AG04450 (cell line): ENCODE measurements at regions not wholly inside any gene's neighbourhood (a gene's known extent, or its start where the extent isn't known, plus 50 kb on each side); places are given as distances from the start of the nearest gene placed in this dataset.

Experiments used
- CTCF ChIA-PET: fragments of 300-600, 350-600 bp; formaldehyde crosslinking; extraction: SDS; loops from one replicate; lab custom pipeline; 2022; ENCODE audit warnings: antibody characterized with exemption, inconsistent platforms; lab: Charles Lee
- POLR2A ChIA-PET: fragments of 350-600 bp; formaldehyde crosslinking; extraction: SDS; loops from one replicate; lab custom pipeline; 2021; ENCODE audit warnings: antibody characterized with exemption, inconsistent platforms; lab: Yijun Ruan, JAX
- DNase-seq: peaks from one replicate; pipeline ENCODE4 v3.0.0-alpha.2; 2011; ENCODE audit warnings: low read depth, low spot score
- H3K27ac ChIP-seq: one replicate; pipeline ENCODE4 v1.5.1; 2012; ENCODE audit warnings: low read depth, low read length, control low read depth
- H3K27me3 ChIP-seq: one replicate; pipeline ENCODE4 v1.6.0; 2012; ENCODE audit warnings: low read length; ENCODE audit not compliant: control insufficient read depth, insufficient read depth
- H3K4me3 ChIP-seq: 2 replicates; pipeline ENCODE4 v1.5.1; 2011; ENCODE audit warnings: mild to moderate bottlenecking, low read depth, low read length, control low read depth
- H3K9me3 ChIP-seq: 2 replicates; pipeline ENCODE4 v1.5.1; 2012; ENCODE audit warnings: low read length; ENCODE audit not compliant: control insufficient read depth, insufficient read depth
- TF ChIP-seq, protein P1 (sequence below): IDR thresholded peaks from 2 replicates; pipeline ENCODE4 v1.5.1; 2011; ENCODE audit warnings: low read depth, low read length, control low read depth, inconsistent platforms

DNA sequence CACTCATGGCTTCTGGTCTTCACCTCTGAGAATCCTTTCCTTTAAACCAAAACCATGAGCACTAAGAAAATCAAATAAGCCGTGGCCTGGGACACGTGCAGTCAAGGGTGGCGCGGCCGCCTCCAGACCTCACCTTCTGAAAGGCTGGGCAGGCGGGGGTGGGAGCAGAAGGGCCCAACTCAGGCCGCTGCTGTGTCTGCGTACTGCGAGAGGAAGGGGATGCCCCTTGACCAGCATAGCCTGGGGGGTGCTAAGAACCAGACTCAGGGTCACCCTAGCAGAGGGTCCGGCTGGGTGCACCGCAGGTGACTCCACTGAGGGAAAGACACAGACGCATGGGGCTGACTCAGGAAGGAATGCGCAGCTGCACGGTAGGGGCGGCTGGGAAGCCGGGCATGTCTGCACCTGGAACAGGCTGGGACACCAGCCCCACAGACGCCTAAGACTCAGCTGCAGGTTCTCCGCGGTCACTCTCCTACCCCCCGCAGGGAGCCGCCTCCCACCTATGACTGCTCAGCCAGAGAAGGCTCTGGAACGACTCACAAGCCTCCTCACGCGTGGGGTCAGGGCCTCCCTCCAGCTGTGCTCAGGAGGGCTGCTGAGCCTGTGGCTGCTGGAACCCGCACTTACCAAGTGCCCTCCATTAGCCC, 432.4 kb upstream of the MYT1L start:
- no peak overlapping the region for H3K27ac ChIP-seq
- no peaks in the 10 kb centered on the region for H3K27me3 ChIP-seq
- no peak overlapping the region for H3K4me3 ChIP-seq
- H3K9me3 ChIP-seq: peaks cover 89% of the 10 kb centered on the region
- no peak for DNase-seq
- POLR2A ChIA-PET: no interaction called here
- TF ChIP-seq, protein P1, sequence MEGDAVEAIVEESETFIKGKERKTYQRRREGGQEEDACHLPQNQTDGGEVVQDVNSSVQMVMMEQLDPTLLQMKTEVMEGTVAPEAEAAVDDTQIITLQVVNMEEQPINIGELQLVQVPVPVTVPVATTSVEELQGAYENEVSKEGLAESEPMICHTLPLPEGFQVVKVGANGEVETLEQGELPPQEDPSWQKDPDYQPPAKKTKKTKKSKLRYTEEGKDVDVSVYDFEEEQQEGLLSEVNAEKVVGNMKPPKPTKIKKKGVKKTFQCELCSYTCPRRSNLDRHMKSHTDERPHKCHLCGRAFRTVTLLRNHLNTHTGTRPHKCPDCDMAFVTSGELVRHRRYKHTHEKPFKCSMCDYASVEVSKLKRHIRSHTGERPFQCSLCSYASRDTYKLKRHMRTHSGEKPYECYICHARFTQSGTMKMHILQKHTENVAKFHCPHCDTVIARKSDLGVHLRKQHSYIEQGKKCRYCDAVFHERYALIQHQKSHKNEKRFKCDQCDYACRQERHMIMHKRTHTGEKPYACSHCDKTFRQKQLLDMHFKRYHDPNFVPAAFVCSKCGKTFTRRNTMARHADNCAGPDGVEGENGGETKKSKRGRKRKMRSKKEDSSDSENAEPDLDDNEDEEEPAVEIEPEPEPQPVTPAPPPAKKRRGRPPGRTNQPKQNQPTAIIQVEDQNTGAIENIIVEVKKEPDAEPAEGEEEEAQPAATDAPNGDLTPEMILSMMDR: no peak
- CTCF ChIA-PET: no interaction called here

DNA sequence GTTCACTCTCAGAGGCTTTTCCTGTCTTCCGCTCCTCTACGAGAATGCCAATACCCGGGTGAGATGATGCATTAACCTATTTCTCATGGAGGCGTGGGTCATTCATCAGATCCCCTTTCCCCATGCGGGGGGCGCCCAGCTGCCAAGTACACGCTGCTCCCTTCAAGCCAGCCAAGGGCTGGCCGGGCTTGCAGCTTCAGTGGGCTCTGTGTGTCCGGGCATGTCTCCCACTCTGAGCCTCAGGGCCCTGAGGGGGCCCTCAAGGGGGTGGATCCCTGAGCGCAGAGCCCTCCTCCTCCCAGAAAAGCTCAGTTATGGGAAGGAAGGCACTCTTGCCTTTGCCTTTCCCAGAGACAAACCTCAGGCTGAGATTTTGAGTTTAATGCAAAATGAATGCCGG, 431.8 kb upstream of the MYT1L start:
- DNase-seq: no peak
- TF ChIP-seq, protein P1: no peak
- ChIA-PET POLR2A (no interaction called here), CTCF (no interaction called here)
- Histone ChIP-seq H3K27me3 (no peaks in the 10 kb centered on the region), H3K4me3 (no peak overlapping the region), H3K9me3 (peaks cover 84% of the 10 kb centered on the region), H3K27ac (no peak overlapping the region)

DNA sequence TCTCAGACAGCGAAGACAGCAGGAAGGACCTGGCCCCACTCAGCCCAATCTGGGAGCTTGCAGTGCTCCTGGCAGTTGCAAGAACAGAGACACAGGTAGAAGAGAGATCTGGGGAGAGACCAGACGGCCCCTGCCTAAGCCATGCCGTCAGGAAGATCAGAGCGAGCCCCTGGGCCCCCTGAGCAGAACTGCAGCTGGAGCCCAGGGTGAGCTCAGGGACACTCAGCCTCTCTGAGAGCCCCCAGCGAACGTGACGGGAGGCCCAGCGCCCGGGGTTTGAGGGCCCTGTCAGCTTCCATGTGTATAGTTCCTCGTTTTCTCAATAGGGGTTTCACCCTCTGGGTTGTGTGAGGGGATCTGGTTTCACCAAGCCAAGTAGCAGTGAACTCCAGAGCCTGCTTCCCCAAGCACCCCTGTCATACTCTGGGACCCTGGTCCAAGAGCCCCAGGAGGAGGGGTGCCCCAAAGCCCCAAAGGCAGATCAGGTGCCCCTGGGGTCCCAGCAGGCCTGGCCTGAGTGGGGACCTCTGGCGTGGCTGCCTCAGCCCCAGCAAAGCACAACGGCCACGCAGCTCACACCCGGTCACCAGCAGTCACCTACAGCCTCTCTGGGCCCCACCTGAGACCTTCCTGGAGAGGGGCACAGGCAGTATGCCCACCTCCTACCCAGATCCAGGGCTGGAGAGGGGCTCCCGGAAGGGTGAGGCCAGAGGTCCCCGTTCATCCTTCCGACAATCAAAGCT, 431.3 kb upstream of the MYT1L start:
- Histone ChIP-seq H3K27me3 (no peaks in the 10 kb centered on the region), H3K9me3 (peaks cover 78% of the 10 kb centered on the region), H3K4me3 (no peak overlapping the region), H3K27ac (no peak overlapping the region)
- ChIA-PET POLR2A (no interaction called here), CTCF (no interaction called here)
- no peak for DNase-seq
- TF ChIP-seq, protein P1: no peak

DNA sequence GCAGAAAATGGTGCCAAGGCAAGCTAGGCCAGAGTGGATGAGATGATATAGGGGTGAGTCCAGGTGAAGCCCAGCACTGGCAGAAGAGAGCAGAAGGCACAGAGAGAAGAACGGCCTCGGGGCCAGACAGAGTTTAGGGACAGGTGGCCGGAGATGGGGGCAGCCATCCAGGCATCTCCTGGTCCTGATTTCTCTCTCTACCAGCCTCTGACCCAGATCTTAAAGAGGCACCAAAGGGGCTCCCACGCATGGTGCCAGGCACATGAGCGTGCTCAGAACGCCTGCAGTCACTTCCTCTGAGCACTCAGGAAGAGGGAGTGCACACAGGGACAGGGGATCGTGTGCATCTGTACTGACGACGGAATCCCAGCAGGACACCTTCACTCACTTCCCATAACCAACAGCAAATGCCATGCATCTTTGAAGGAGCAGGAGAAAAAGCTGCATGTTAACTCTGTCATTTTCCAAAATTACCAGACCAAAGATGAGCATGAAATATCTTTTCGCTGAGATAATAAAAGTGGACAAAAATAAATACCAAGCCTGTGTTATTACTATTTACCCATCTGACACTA, 427.8 kb upstream of the MYT1L start:
- TF ChIP-seq, protein P1: no peak
- H3K27me3 ChIP-seq: no peaks in the 10 kb centered on the region
- no peak for DNase-seq
- H3K4me3 ChIP-seq: no peak overlapping the region
- ChIA-PET CTCF (no interaction called here), POLR2A (no interaction called here)
- H3K27ac ChIP-seq: no peak overlapping the region
- H3K9me3 ChIP-seq: peaks cover 72% of the 10 kb centered on the region

DNA sequence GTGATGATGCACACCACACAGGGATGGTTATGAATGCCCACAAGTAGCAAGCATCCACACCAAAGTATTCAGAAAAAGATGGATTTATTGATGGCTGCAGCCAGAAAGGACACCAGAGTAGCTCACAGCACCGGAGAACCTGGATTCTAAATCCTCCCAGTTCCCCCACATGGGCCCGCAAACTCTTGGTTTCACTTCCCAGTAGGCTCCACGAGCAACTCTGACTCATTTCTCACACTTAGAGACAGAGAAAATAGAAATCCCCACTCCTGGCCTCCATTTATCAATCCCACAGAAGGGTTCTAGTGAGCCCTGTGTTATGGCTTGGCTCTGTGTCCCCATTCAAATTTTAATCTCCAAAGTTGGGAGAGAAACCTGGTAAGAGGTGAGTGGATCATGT, 426.7 kb upstream of the MYT1L start:
- no peak overlapping the region for H3K27ac ChIP-seq
- POLR2A ChIA-PET: no interaction called here
- no peaks in the 10 kb centered on the region for H3K27me3 ChIP-seq
- H3K4me3 ChIP-seq: no peak overlapping the region
- no peak for DNase-seq
- TF ChIP-seq, protein P1: no peak
- peaks cover 66% of the 10 kb centered on the region for H3K9me3 ChIP-seq
- CTCF ChIA-PET: no interaction called here
